ENCODE measurements at regions not wholly inside any gene's neighbourhood (a gene's known extent, or its start where the extent isn't known, plus 50 kb on each side); places are given as distances from the start of the nearest gene placed in this dataset.

DNA sequence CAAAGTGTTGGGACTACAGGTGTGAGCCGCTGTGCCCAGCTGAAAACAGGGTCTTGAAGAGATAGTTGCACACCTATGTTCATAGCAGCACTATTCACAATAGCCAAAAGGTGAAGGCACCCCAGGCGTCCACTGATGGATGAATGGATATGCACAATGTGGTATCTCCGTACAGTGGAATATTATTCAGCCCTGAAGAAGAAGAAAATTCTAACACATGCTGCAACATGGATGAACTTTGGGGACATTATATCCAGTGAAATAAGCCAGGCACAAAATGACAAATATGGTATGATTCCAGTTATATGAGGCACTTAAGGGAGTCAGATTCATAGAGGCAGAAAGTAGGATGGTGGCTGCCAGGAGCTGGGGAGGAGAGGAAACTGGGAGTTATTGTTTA lies 137.6 kb upstream of the WNT4 start:
- TF ChIP-seq, protein P1, sequence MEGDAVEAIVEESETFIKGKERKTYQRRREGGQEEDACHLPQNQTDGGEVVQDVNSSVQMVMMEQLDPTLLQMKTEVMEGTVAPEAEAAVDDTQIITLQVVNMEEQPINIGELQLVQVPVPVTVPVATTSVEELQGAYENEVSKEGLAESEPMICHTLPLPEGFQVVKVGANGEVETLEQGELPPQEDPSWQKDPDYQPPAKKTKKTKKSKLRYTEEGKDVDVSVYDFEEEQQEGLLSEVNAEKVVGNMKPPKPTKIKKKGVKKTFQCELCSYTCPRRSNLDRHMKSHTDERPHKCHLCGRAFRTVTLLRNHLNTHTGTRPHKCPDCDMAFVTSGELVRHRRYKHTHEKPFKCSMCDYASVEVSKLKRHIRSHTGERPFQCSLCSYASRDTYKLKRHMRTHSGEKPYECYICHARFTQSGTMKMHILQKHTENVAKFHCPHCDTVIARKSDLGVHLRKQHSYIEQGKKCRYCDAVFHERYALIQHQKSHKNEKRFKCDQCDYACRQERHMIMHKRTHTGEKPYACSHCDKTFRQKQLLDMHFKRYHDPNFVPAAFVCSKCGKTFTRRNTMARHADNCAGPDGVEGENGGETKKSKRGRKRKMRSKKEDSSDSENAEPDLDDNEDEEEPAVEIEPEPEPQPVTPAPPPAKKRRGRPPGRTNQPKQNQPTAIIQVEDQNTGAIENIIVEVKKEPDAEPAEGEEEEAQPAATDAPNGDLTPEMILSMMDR (conservative IDR thresholded peaks at IDR 0.05; ENCODE audit: low read depth, low read length), result no peak
- DNase-seq (ENCODE audit: low read depth), result no peak

GRCh38 chr1:22281521-22282363 lies 138.8 kb upstream of the WNT4 start:
- DNase-seq (ENCODE audit: low read depth), result no peak
- TF ChIP-seq, protein P1 (conservative IDR thresholded peaks at IDR 0.05; ENCODE audit: low read depth, low read length), result no peak
- no peak overlapping the region for H3K4me3 ChIP-seq (ENCODE audit: low read depth, low read length)

More for the DNA sequence above, 137.6 kb upstream of the WNT4 start:
- no peak overlapping the region for H3K4me3 ChIP-seq (ENCODE audit: low read depth, low read length)

DNA sequence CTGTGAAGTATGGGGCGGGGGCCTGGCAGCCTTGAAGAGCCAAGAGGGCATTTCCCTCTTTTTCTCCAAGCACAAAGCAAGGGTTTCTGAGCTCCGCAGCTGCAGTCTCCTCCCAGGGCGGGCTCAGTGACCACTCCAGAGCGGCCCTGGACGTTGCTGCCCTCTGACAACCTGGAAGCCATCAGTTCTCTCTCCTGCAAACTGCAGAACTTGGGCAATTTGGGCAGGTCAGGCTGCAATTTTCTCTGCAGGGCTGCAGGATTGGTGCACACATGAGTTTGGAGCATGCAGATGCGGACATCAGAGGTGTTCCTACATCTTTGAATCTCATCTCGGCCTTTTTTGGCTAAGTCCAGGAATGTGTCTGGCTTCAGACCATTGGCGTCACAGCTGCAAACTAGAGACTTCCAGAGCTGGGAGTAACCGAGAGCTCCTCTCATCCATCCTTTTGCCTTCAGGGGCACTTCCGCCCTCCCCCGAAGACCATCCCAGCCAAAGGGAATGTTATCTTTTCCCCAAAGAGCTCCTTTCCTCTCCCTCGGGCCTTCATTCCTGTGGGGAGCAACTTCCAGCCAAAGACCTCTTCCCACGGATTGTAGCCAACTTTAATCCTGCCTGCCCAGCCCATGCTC lies 139.6 kb upstream of the WNT4 start:
- H3K4me3 ChIP-seq (ENCODE audit: low read depth, low read length), result no peak overlapping the region
- DNase-seq (ENCODE audit: low read depth), result no peak

DNA sequence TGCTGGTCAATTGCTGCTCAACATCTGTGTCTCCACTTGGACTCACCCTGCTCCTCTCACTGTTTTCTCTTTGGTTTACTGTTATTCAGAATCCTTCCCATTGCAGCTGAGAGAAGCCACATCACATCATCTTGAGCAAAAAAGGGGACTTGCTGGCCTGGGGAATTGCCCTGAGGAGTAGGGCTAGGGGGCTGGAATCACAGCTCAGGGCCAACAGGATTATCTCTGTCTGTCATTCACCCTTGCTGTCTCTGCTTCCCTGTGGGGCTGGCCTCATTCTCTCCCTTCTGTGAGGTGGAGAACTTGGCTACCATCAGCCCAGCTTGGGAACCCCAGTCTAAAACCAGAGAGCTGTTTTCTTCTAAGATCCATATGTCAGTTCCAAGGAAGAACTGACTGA lies 140.7 kb upstream of the WNT4 start:
- TF ChIP-seq, protein P1 (conservative IDR thresholded peaks at IDR 0.05; ENCODE audit: low read depth, low read length), result no peak
- no peak overlapping the region for H3K4me3 ChIP-seq (ENCODE audit: low read depth, low read length)
- DNase-seq (ENCODE audit: low read depth), result no peak

More for the DNA sequence above, 139.6 kb upstream of the WNT4 start:
- TF ChIP-seq, protein P1 (conservative IDR thresholded peaks at IDR 0.05; ENCODE audit: low read depth, low read length), result no peak

DNA sequence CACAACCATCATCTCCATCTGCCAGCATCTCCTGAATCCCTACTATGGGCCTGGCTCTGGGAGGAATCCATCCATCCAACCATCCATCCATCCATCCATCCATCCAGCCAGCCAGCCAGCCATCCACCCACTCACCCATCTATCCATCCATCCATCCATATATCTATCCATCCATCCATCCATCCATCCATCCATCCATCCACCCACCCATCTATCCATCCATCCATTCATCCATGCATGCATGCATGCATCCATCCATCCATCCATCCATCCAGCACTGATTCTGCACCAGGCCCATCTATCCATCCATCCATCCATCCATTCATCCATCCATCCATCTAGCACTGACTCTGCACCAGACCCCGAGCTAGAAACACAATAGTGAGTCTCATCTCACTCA lies 141.3 kb upstream of the WNT4 start:
- TF ChIP-seq, protein P1 (conservative IDR thresholded peaks at IDR 0.05; ENCODE audit: low read depth, low read length), result no peak
- H3K4me3 ChIP-seq (ENCODE audit: low read depth, low read length), result no peak overlapping the region
- DNase-seq (ENCODE audit: low read depth), result no peak

- TF ChIP-seq, protein P1 (conservative IDR thresholded peaks at IDR 0.05; ENCODE audit: low read depth, low read length), result no peak
- H3K4me3 ChIP-seq (ENCODE audit: low read depth, low read length), result no peak overlapping the region
- no peak for DNase-seq (ENCODE audit: low read depth)
These were observed 142.1 kb upstream of the WNT4 start for GRCh38 chr1:22284906-22285548.

Measured in choroid plexus epithelial cell (primary cell).